ENCODE measurements at regions not wholly inside any gene's neighbourhood (a gene's known extent, or its start where the extent isn't known, plus 50 kb on each side); places are given as distances from the start of the nearest gene placed in this dataset.

GRCh38 chr4:98771959-98772632 lies 113.7 kb upstream of the TSPAN5 start:
- Histone ChIP-seq H3K27me3 (no peaks in the 10 kb centered on the region), H3K4me3 (no peak overlapping the region), H3K4me1 (no peaks in the 10 kb centered on the region), H3K27ac (no peak overlapping the region), H3K36me3 (no peaks in the 10 kb centered on the region), H3K9me3 (no peaks in the 10 kb centered on the region)
- TF ChIP-seq POLR2A (IDR thresholded peaks at IDR 0.05), result no peak
- TF ChIP-seq POLR2AphosphoS5 (IDR thresholded peaks at IDR 0.05), result no peak
- TF ChIP-seq CTCF (IDR thresholded peaks at IDR 0.05), result no peak
- TF ChIP-seq EP300 (IDR thresholded peaks at IDR 0.05), result no peak
- 51% methylated on average over 5 of the region's 5 CpGs for WGBS
- DNase-seq (ENCODE audit: low spot score in 2 of 2), result no peak

GRCh38 chr4:98765771-98766170 lies 107.4 kb upstream of the TSPAN5 start:
- TF ChIP-seq EP300 (IDR thresholded peaks at IDR 0.05), result no peak
- no peak for TF ChIP-seq POLR2AphosphoS5 (IDR thresholded peaks at IDR 0.05)
- no peak for TF ChIP-seq CTCF (IDR thresholded peaks at IDR 0.05)
- no peak for TF ChIP-seq POLR2A (IDR thresholded peaks at IDR 0.05)
- Histone ChIP-seq H3K36me3 (no peaks in the 10 kb centered on the region), H3K27ac (no peak overlapping the region), H3K9me3 (peaks cover 4% of the 10 kb centered on the region), H3K4me1 (no peaks in the 10 kb centered on the region), H3K27me3 (no peaks in the 10 kb centered on the region), H3K4me3 (no peak overlapping the region)
- DNase-seq (ENCODE audit: low spot score in 2 of 2), result no peak
- 95% methylated on average over 1 of the region's 1 CpG for WGBS

DNA sequence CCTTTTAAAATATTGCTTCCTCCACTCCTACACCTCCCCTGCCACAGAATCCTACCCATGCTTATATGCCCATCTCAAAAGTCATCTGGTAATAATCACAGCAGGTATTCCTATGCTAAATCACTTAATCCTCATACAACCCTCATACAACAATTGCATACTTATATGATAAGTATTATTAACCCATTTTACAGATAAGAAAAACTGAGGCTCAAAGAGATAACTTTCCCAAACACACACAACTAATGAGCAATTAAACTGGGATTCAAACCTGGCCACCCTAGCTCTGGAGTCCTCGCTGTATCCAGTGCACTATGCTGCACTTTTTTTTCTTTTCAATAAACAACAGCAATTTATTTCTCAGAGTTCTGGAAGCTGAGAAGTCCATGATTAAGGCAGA lies 99.8 kb upstream of the TSPAN5 start:
- Histone ChIP-seq H3K27me3 (no peaks in the 10 kb centered on the region), H3K4me3 (no peak overlapping the region), H3K27ac (no peak overlapping the region), H3K4me1 (no peaks in the 10 kb centered on the region), H3K9me3 (no peaks in the 10 kb centered on the region), H3K36me3 (no peaks in the 10 kb centered on the region)
- WGBS, result 100% methylated on average over 1 of the region's 1 CpG
- TF ChIP-seq CTCF (IDR thresholded peaks at IDR 0.05) (no peak), EP300 (IDR thresholded peaks at IDR 0.05) (no peak), POLR2A (IDR thresholded peaks at IDR 0.05) (no peak), POLR2AphosphoS5 (IDR thresholded peaks at IDR 0.05) (no peak)
- DNase-seq (ENCODE audit: low spot score in 2 of 2), result no peak

DNA sequence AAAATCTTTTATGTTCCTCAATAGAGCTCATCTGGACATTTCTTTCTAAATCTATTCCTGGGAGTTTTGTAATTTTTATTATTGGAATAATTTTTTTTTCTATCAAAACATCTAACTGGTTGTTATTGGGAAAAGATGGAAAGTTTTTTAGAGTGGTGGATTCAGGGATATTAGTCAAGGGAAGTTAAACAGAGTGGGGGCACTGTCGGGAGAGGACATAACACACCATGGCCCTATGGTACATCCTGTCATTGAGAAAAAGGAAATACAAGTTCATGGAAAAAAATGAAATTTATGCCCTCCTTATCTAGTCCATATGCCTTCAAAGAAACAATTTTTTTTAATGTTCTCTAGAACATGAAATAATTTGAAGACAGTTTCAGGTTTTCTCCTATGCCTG lies 96.3 kb upstream of the TSPAN5 start:
- WGBS, result 78% methylated on average over 1 of the region's 1 CpG
- Histone ChIP-seq H3K9me3 (no peaks in the 10 kb centered on the region), H3K4me1 (no peaks in the 10 kb centered on the region), H3K4me3 (no peak overlapping the region), H3K27ac (no peak overlapping the region), H3K36me3 (no peaks in the 10 kb centered on the region), H3K27me3 (no peaks in the 10 kb centered on the region)
- TF ChIP-seq POLR2AphosphoS5 (IDR thresholded peaks at IDR 0.05) (no peak), CTCF (IDR thresholded peaks at IDR 0.05) (no peak), POLR2A (IDR thresholded peaks at IDR 0.05) (no peak), EP300 (IDR thresholded peaks at IDR 0.05) (no peak)
- DNase-seq (ENCODE audit: low spot score in 2 of 2), result no peak

DNA sequence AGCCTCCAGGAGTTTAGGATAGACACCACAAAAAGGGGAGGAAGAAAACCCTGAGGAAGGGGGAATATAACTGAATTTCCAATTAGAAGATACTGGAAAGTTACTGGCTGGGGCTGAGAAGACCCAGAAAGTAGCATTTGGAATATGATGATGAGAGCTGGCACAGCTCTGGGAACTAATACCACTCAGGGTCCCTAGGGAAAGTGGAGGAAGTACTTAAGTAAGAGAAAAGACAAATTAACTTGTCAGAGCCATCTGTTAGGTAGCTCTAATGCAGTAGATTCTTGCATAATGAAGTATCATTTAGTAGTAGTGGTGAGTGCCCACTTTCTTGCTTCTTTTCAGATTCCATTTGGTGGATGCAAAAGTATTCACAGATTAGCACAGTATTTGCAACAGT lies 90.8 kb upstream of the TSPAN5 start:
- Histone ChIP-seq H3K36me3 (no peaks in the 10 kb centered on the region), H3K27me3 (no peaks in the 10 kb centered on the region), H3K9me3 (no peaks in the 10 kb centered on the region), H3K27ac (no peak overlapping the region), H3K4me1 (no peaks in the 10 kb centered on the region), H3K4me3 (no peak overlapping the region)
- TF ChIP-seq EP300 (IDR thresholded peaks at IDR 0.05) (no peak), POLR2AphosphoS5 (IDR thresholded peaks at IDR 0.05) (no peak), CTCF (IDR thresholded peaks at IDR 0.05) (no peak), POLR2A (IDR thresholded peaks at IDR 0.05) (no peak)
- no peak for DNase-seq (ENCODE audit: low spot score in 2 of 2)

All from suprapubic skin (tissue), 4 donors.